Keratinocyte (primary cell): ENCODE measurements at regions not wholly inside any gene's neighbourhood (a gene's known extent, or its start where the extent isn't known, plus 50 kb on each side); places are given as distances from the start of the nearest gene placed in this dataset.

Source experiments
- EZH2 ChIP-seq: IDR thresholded peaks from one replicate; pipeline ENCODE4 v1.6.1; 2012; ENCODE audit warnings: inconsistent platforms, mild to moderate bottlenecking, low read length, moderate library complexity
- TF ChIP-seq, protein P1 (sequence below), 3 experiments: IDR thresholded peaks in 1 of 3; conservative IDR thresholded peaks in 1 of 3; optimal IDR thresholded peaks in 1 of 3; 2 replicates in 2 of 3; 3 replicates in 1 of 3; pipeline versions ENCODE3 to v1.5.1; 2011; ENCODE audit warnings: low read length in 3 of 3, mild to moderate bottlenecking in 3 of 3, moderate library complexity in 2 of 3, control low read depth in 1 of 3, inconsistent platforms in 1 of 3; ENCODE audit not compliant: insufficient read depth in 2 of 3; ENCODE audit errors: extremely low read depth in 1 of 3

DNA sequence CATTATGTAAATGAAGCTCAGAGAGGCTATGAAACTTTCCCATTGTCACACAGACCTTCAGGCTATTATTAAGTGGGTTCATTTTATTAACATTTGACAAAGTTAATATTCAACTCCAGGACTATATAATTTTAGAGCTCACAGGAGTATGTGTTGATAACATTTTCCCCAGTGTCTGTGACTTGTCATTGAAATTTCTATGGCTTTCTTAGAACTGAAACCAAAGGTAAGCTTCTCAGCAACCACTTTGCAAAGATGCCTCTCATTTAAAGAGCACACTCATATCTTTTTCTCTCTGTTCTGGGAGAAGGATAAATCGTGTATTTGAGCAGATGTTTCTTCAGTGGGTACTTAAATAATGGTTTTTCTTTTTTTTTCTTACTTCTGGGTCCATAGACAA, 61.8 kb upstream of the LHCGR start:
- TF ChIP-seq EZH2, result no peak
- TF ChIP-seq, protein P1, sequence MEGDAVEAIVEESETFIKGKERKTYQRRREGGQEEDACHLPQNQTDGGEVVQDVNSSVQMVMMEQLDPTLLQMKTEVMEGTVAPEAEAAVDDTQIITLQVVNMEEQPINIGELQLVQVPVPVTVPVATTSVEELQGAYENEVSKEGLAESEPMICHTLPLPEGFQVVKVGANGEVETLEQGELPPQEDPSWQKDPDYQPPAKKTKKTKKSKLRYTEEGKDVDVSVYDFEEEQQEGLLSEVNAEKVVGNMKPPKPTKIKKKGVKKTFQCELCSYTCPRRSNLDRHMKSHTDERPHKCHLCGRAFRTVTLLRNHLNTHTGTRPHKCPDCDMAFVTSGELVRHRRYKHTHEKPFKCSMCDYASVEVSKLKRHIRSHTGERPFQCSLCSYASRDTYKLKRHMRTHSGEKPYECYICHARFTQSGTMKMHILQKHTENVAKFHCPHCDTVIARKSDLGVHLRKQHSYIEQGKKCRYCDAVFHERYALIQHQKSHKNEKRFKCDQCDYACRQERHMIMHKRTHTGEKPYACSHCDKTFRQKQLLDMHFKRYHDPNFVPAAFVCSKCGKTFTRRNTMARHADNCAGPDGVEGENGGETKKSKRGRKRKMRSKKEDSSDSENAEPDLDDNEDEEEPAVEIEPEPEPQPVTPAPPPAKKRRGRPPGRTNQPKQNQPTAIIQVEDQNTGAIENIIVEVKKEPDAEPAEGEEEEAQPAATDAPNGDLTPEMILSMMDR (optimal IDR thresholded peaks at IDR 0.05 in 1 of 3, IDR thresholded peaks at IDR 0.05 in 1 of 3, conservative IDR thresholded peaks at IDR 0.05 in 1 of 3; ENCODE audit: extremely low read depth in 1 of 3, insufficient read depth in 2 of 3, low read length in 3 of 3), result no peak
